Adrenal gland (tissue), 5 donors: ENCODE measurements at regions not wholly inside any gene's neighbourhood (a gene's known extent, or its start where the extent isn't known, plus 50 kb on each side); places are given as distances from the start of the nearest gene placed in this dataset.

ENCODE experiments used
- CTCF ChIP-seq, 6 experiments: fragments of 450-650 bp in 4 of 6; fragments of 200-600 bp in 2 of 6; sonication (generic) in 1 of 6; IDR thresholded peaks; 1 replicate in 5 of 6; 2 replicates in 1 of 6; pipeline versions ENCODE4 v1.5.1 to v1.8.0; 2016 to 2021; ENCODE audit warnings: antibody characterized with exemption in 6 of 6, mild to moderate bottlenecking in 2 of 6, moderate library complexity in 1 of 6
- POLR2A ChIP-seq, 2 donors: fragments of 450-650 bp; IDR thresholded peaks; one replicate each; pipeline ENCODE4 v1.6.1; 2017; ENCODE audit warnings: antibody characterized with exemption in 2 of 2, mild to moderate bottlenecking in 2 of 2, moderate library complexity in 1 of 2
- donor health status: DM: no; HTN: no; CAD: no.

DNA sequence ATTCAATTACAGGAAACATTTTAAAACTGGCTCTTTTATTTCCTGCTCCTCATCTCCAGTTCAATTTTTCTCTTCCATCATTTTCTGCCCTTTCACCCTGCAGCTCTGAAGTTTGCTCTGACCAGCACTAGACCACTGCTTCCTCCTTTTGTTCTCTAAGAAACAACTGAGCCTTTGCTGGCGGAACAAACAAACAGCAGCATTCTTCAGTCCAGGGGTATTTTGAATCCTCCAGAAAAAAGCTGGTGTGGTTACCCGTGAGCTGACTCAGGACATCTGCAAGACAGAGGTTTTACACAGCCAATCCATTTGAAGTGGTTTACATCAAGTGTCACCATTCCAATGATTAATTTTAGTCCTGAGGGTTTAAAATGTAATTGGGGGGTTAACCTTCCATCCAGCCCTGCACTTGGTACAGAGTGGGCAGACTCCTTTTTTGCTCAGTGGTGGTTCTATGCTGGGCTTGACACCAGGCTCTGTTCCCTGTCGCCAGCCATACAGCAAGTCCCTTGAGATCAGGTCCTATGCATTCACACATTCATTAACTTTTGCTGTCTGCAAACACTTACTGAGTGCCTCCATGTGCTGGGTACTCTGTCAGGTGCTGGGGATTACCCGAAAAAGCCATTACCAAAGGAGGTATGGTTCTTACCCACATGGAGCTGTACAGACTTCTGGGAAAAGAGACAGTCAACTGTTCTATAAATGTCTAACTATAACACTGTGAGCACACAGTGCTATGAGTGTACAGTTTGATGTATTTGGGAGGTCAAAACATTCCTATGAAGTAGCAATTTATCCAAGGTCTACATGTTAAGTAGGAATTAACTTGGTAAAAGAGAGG, 909.4 kb upstream of the GYPC start:
- TF ChIP-seq POLR2A (IDR thresholded peaks at IDR 0.05) (no peak), CTCF (IDR thresholded peaks at IDR 0.05) (no peak)
